GM12865 (cell line): ENCODE measurements at regions not wholly inside any gene's neighbourhood (a gene's known extent, or its start where the extent isn't known, plus 50 kb on each side); places are given as distances from the start of the nearest gene placed in this dataset.

ENCODE experiments used
- DNase-seq: peaks from one replicate; pipeline ENCODE4 v3.0.0; 2010; ENCODE audit warnings: low read depth
- H3K4me3 ChIP-seq: 2 replicates; pipeline ENCODE4 v1.5.1; 2011; ENCODE audit warnings: mild to moderate bottlenecking, low read depth, low read length, control low read depth
- CTCF ChIP-seq: IDR thresholded peaks from 2 replicates; pipeline ENCODE4 v1.5.1; 2011; ENCODE audit warnings: low read length, control low read depth, low read depth, inconsistent platforms; ENCODE audit not compliant: insufficient read depth; ENCODE audit errors: missing control alignments

- peak; percentile 19 for TF ChIP-seq CTCF
- DNase-seq, result peak; percentile 51
- no peak overlapping the region for H3K4me3 ChIP-seq
Measured at GRCh38 chr2:203650860-203651613, 55.4 kb upstream of the CD28 start.

GRCh38 chr2:203651621-203652020 lies 54.8 kb upstream of the CD28 start:
- TF ChIP-seq CTCF, result no peak
- no peak for DNase-seq
- H3K4me3 ChIP-seq, result no peak overlapping the region

- no peak for DNase-seq
Measured at GRCh38 chr2:203654826-203655225, 51.6 kb upstream of the CD28 start.

GRCh38 chr2:203656522-203657287 lies 49.7 kb upstream of the CD28 start:
- TF ChIP-seq CTCF, result no peak
- no peak overlapping the region for H3K4me3 ChIP-seq
- peak; percentile 19 for DNase-seq

More at GRCh38 chr2:203654826-203655225, 51.6 kb upstream of the CD28 start:
- TF ChIP-seq CTCF, result no peak
- H3K4me3 ChIP-seq, result no peak overlapping the region
